ENCODE measurements at regions not wholly inside any gene's neighbourhood (a gene's known extent, or its start where the extent isn't known, plus 50 kb on each side); places are given as distances from the start of the nearest gene placed in this dataset.

- TF ChIP-seq POLR2AphosphoS5 (IDR thresholded peaks at IDR 0.05; ENCODE audit: low read depth): no peak
- TF ChIP-seq REST (IDR thresholded peaks at IDR 0.05; ENCODE audit: insufficient replicate concordance, low read depth): no peak
- no peak for TF ChIP-seq CTCF (IDR thresholded peaks at IDR 0.05; ENCODE audit: insufficient read depth, low read length)
- no peak for TF ChIP-seq GABPA (IDR thresholded peaks at IDR 0.05; ENCODE audit: low read depth)
- TF ChIP-seq SPI1 (IDR thresholded peaks at IDR 0.05; ENCODE audit: borderline replicate concordance, low read depth): no peak
- no peaks in the 10 kb centered on the region for H3K27me3 ChIP-seq (ENCODE audit: insufficient read depth, poor library complexity, severe bottlenecking)
- no peak overlapping the region for H3K4me3 ChIP-seq (replicated peaks; ENCODE audit: insufficient read depth, low read length)
- DNase-seq (ENCODE audit: low read depth in 1 of 2, low spot score in 1 of 2): no peak
- H3K27ac ChIP-seq (replicated peaks): no peak overlapping the region
Observed at GRCh38 chr2:226677080-226677479, 122.5 kb downstream of the IRS1 start.

DNA sequence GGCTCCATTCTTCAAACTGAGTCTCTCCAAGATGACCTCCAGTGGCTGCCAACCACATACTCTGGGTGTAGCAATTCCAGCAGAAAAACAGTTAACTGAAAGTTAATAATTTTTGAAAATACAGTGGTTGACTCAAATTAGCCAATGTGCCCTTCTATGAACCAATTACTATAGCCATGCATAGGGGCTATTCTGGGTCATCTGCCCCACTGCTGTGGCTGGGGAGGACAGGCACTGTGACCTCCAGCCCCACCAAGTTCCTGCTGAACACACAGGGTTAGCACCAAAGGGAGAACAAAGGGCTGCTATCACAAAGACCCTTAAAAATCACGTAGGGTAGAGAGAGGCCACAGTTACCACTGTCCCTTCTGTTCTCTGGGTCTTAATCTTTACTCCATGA, 123.0 kb downstream of the IRS1 start:
- no peak for DNase-seq (ENCODE audit: low read depth in 1 of 2, low spot score in 1 of 2)
- TF ChIP-seq GABPA (IDR thresholded peaks at IDR 0.05; ENCODE audit: low read depth): no peak
- TF ChIP-seq SPI1 (IDR thresholded peaks at IDR 0.05; ENCODE audit: borderline replicate concordance, low read depth): no peak
- TF ChIP-seq POLR2AphosphoS5 (IDR thresholded peaks at IDR 0.05; ENCODE audit: low read depth): no peak
- TF ChIP-seq REST (IDR thresholded peaks at IDR 0.05; ENCODE audit: insufficient replicate concordance, low read depth): no peak
- no peak for TF ChIP-seq CTCF (IDR thresholded peaks at IDR 0.05; ENCODE audit: insufficient read depth, low read length)
- no peaks in the 10 kb centered on the region for H3K27me3 ChIP-seq (ENCODE audit: insufficient read depth, poor library complexity, severe bottlenecking)
- H3K27ac ChIP-seq (replicated peaks): no peak overlapping the region
- no peak overlapping the region for H3K4me3 ChIP-seq (replicated peaks; ENCODE audit: insufficient read depth, low read length)

DNA sequence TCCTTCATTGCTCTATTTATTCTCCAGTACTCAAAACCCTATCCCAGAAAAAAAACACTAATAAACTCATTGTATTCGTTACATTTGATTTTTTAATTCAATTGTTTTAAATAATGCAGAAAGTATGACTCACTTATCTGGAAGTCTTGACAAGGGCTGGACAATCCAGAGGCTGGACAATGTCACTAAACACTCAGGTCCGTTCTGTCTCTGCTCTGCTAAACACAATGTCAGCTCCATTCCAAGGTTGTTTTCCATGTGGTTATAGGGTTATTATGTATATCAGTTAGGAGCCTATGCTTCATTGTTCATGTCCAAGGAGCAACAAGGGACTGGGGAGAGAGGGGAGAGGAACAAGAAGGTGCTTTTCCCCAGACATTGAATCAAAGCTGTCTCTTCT, 125.5 kb downstream of the IRS1 start:
- no peak for DNase-seq (ENCODE audit: low read depth in 1 of 2, low spot score in 1 of 2)
- Histone ChIP-seq H3K27me3 (ENCODE audit: insufficient read depth, poor library complexity, severe bottlenecking) (no peaks in the 10 kb centered on the region), H3K27ac (replicated peaks) (no peak overlapping the region), H3K4me3 (replicated peaks; ENCODE audit: insufficient read depth, low read length) (no peak overlapping the region)
- TF ChIP-seq REST (IDR thresholded peaks at IDR 0.05; ENCODE audit: insufficient replicate concordance, low read depth) (no peak), GABPA (IDR thresholded peaks at IDR 0.05; ENCODE audit: low read depth) (no peak), SPI1 (IDR thresholded peaks at IDR 0.05; ENCODE audit: borderline replicate concordance, low read depth) (no peak), POLR2AphosphoS5 (IDR thresholded peaks at IDR 0.05; ENCODE audit: low read depth) (no peak), CTCF (IDR thresholded peaks at IDR 0.05; ENCODE audit: insufficient read depth, low read length) (no peak)
